HEK293 (cell line): ENCODE measurements at regions not wholly inside any gene's neighbourhood (a gene's known extent, or its start where the extent isn't known, plus 50 kb on each side); places are given as distances from the start of the nearest gene placed in this dataset.

Experiments
- CTCF ChIA-PET: fragments of 350-600 bp; formaldehyde crosslinking; extraction: SDS; loops from one replicate; lab custom pipeline; 2021; ENCODE audit warnings: antibody characterized with exemption; lab: Yijun Ruan, JAX
- POLR2A ChIA-PET: fragments of 300-600 bp; formaldehyde crosslinking; extraction: SDS; loops from one replicate; lab custom pipeline; 2020; ENCODE audit warnings: antibody characterized with exemption, inconsistent platforms; lab: Yijun Ruan, JAX
- H3K27ac ChIP-seq: fragments of 200-500 bp; sonication (Bioruptor generic); 2 replicates; pipeline ENCODE4 v1.5.1; 2014; ENCODE audit warnings: low read depth, low read length, control low read depth, inconsistent platforms; ENCODE audit errors: extremely low read depth
- H3K36me3 ChIP-seq, 2 experiments: fragments of 200-500 bp in 1 of 2; sonication (Bioruptor generic) in 1 of 2; 1 replicate in 1 of 2; 2 replicates in 1 of 2; pipeline ENCODE4 v1.5.1; 2014 to 2017; ENCODE audit warnings: inconsistent platforms in 2 of 2, low read length in 2 of 2; ENCODE audit not compliant: control insufficient read depth in 2 of 2, insufficient read depth in 1 of 2
- H3K4me1 ChIP-seq: fragments of 200-500 bp; sonication (Bioruptor generic); 2 replicates; pipeline ENCODE4 v1.5.1; 2014; ENCODE audit warnings: mild to moderate bottlenecking, low read length, inconsistent platforms; ENCODE audit not compliant: control insufficient read depth, insufficient read depth
- H3K4me3 ChIP-seq: 2 replicates; pipeline ENCODE4 v1.5.1; 2011; ENCODE audit warnings: low read depth, mild to moderate bottlenecking, control low read depth, low read length, moderate library complexity
- H3K9me3 ChIP-seq: fragments of 200-500 bp; sonication (Bioruptor generic); 2 replicates; pipeline ENCODE4 v1.5.1; 2014; ENCODE audit warnings: low read depth, low read length, inconsistent platforms; ENCODE audit not compliant: control insufficient read depth, insufficient read depth
- PATZ1 ChIP-seq: fragments of 450-650 bp; formaldehyde crosslinking; IDR thresholded peaks from 2 replicates; pipeline ENCODE4 v1.5.1; 2016; ENCODE audit warnings: missing biosample characterization, missing genetic modification characterization
- SP3 ChIP-seq: fragments of 450-650 bp; formaldehyde crosslinking; IDR thresholded peaks from 2 replicates; pipeline ENCODE4 v1.5.1; 2016; ENCODE audit warnings: missing biosample characterization, missing genetic modification characterization
- WT1 ChIP-seq: fragments of 450-650 bp; formaldehyde crosslinking; IDR thresholded peaks from 2 replicates; pipeline ENCODE4 v1.5.1; 2016; ENCODE audit warnings: missing biosample characterization, missing genetic modification characterization
- ZFP3 ChIP-seq: fragments of 450-650 bp; formaldehyde crosslinking; IDR thresholded peaks from 2 replicates; pipeline ENCODE4 v1.5.1; 2016; ENCODE audit warnings: low read depth, missing biosample characterization, missing genetic modification characterization
- ZNF114 ChIP-seq: fragments of 450-650 bp; formaldehyde crosslinking; IDR thresholded peaks from 2 replicates; pipeline ENCODE4 v1.5.0; 2017; ENCODE audit warnings: missing biosample characterization, missing genetic modification characterization
- ZNF169 ChIP-seq: fragments of 450-650 bp; formaldehyde crosslinking; IDR thresholded peaks from 2 replicates; pipeline ENCODE4 v1.5.1; 2016; ENCODE audit warnings: missing biosample characterization, missing genetic modification characterization
- ZNF211 ChIP-seq: fragments of 450-650 bp; formaldehyde crosslinking; IDR thresholded peaks from 2 replicates; pipeline ENCODE4 v1.5.1; 2016; ENCODE audit warnings: low read depth, missing biosample characterization, missing genetic modification characterization
- ZNF280C ChIP-seq: fragments of 450-650 bp; formaldehyde crosslinking; IDR thresholded peaks from 2 replicates; pipeline ENCODE4 v1.5.1; 2016; ENCODE audit warnings: missing biosample characterization, missing genetic modification characterization
- ZNF366 ChIP-seq: fragments of 450-650 bp; formaldehyde crosslinking; conservative IDR thresholded peaks from 2 replicates; pipeline ENCODE4 v1.5.1; 2016; ENCODE audit warnings: missing biosample characterization, missing genetic modification characterization
- ZNF423 ChIP-seq: fragments of 450-650 bp; formaldehyde crosslinking; IDR thresholded peaks from 2 replicates; pipeline ENCODE4 v1.5.1; 2016; ENCODE audit warnings: missing biosample characterization, missing genetic modification characterization
- ZNF518A ChIP-seq: fragments of 450-650 bp; formaldehyde crosslinking; conservative IDR thresholded peaks from 2 replicates; pipeline ENCODE4 v1.5.1; 2016; ENCODE audit warnings: low read depth, missing biosample characterization, missing genetic modification characterization
- ZNF544 ChIP-seq: fragments of 450-650 bp; formaldehyde crosslinking; IDR thresholded peaks from 2 replicates; pipeline ENCODE4 v1.5.0; 2017; ENCODE audit warnings: missing biosample characterization, missing genetic modification characterization
- ZNF549 ChIP-seq: fragments of 450-650 bp; IDR thresholded peaks from 2 replicates; pipeline ENCODE4 v1.5.1; 2018; ENCODE audit warnings: missing biosample characterization, missing genetic modification characterization, mild to moderate bottlenecking, inconsistent platforms, moderate library complexity
- ZNF580 ChIP-seq: fragments of 450-650 bp; formaldehyde crosslinking; IDR thresholded peaks from 2 replicates; pipeline ENCODE4 v1.5.1; 2016; ENCODE audit warnings: missing biosample characterization, missing genetic modification characterization
- ZNF600 ChIP-seq: fragments of 450-650 bp; formaldehyde crosslinking; IDR thresholded peaks from 2 replicates; pipeline ENCODE4 v1.5.1; 2016; ENCODE audit warnings: missing biosample characterization, missing genetic modification characterization
- ZNF624 ChIP-seq: fragments of 450-650 bp; formaldehyde crosslinking; IDR thresholded peaks from 2 replicates; pipeline ENCODE4 v1.5.1; 2017; ENCODE audit warnings: missing biosample characterization, missing genetic modification characterization
- ZNF692 ChIP-seq: fragments of 450-650 bp; formaldehyde crosslinking; IDR thresholded peaks from 2 replicates; pipeline ENCODE4 v1.5.1; 2016; ENCODE audit warnings: missing biosample characterization, missing genetic modification characterization
- ZNF791 ChIP-seq: fragments of 450-650 bp; formaldehyde crosslinking; IDR thresholded peaks from 2 replicates; pipeline ENCODE4 v1.5.1; 2016; ENCODE audit warnings: missing biosample characterization, missing genetic modification characterization

GRCh38 chr7:8373851-8374250 is 59.6 kb upstream of the NXPH1 start (continued):
- no peak for TF ChIP-seq ZNF624 (tag by site-specific recombination)

- CTCF ChIA-PET, result interaction anchor here (0.6 to 1.1 kb wide), 2 partner anchors 14 to 82 kb away, joined by 3 read pairs; no protein-coding TSS in a partner anchor
- H3K27ac ChIP-seq, result no peak overlapping the region
- H3K4me3 ChIP-seq, result no peak overlapping the region
- TF ChIP-seq ZNF423, result no peak
- TF ChIP-seq ZNF692, result no peak
- TF ChIP-seq ZNF791, result no peak
- no peak for TF ChIP-seq ZNF600 (tag by site-specific recombination)
- TF ChIP-seq WT1 (tag by site-specific recombination), result no peak
- no peak for TF ChIP-seq ZNF169
- no peak for TF ChIP-seq ZNF280C (tag by site-specific recombination)
- no peak for TF ChIP-seq ZNF518A
- TF ChIP-seq ZNF544 (tag by site-specific recombination), result no peak
- TF ChIP-seq PATZ1, result no peak
- TF ChIP-seq ZFP3 (tag by site-specific recombination), result no peak
- TF ChIP-seq SP3 (tag by site-specific recombination), result no peak
- no peak for TF ChIP-seq ZNF549 (tag by site-specific recombination)
- no peak for TF ChIP-seq ZNF366 (tag by site-specific recombination)
- no peak for TF ChIP-seq ZNF580
- no peak for TF ChIP-seq ZNF114 (tag by site-specific recombination)
- no peak for TF ChIP-seq ZNF211 (tag by site-specific recombination)
- POLR2A ChIA-PET, result no interaction called here
- H3K9me3 ChIP-seq, result no peaks in the 10 kb centered on the region
- no peaks in the 10 kb centered on the region for H3K4me1 ChIP-seq
- no peaks in the 10 kb centered on the region for H3K36me3 ChIP-seq
Measured at GRCh38 chr7:8378349-8379019, 54.9 kb upstream of the NXPH1 start.
